Endothelial cell (in vitro differentiated cells): ENCODE measurements at regions not wholly inside any gene's neighbourhood (a gene's known extent, or its start where the extent isn't known, plus 50 kb on each side); places are given as distances from the start of the nearest gene placed in this dataset.
"Not testable (repeated sequence)": the region's sequence is repeated elsewhere in the genome, so short reads cannot be mapped to it uniquely, and the experiment has no call there.

Source experiments
- DNase-seq: peaks from one replicate; pipeline ENCODE4 v3.0.0; 2021; ENCODE audit warnings: low spot score
- H3K27ac Mint-ChIP-seq: one replicate; pipeline ENCODE4 v1.8.0; 2021; ENCODE audit warnings: mixed read lengths, inconsistent platforms; ENCODE audit not compliant: unreplicated experiment
- H3K27me3 Mint-ChIP-seq: one replicate; pipeline ENCODE4 v1.8.0; 2021; ENCODE audit warnings: mild to moderate bottlenecking, moderate library complexity, mixed read lengths, inconsistent platforms; ENCODE audit not compliant: unreplicated experiment
- H3K36me3 Mint-ChIP-seq: one replicate; pipeline ENCODE4 v1.8.0; 2021; ENCODE audit warnings: mild to moderate bottlenecking, low read depth, mixed read lengths, inconsistent platforms; ENCODE audit not compliant: unreplicated experiment
- H3K4me1 Mint-ChIP-seq: one replicate; pipeline ENCODE4 v1.8.0; 2021; ENCODE audit warnings: mild to moderate bottlenecking, mixed read lengths, inconsistent platforms; ENCODE audit not compliant: unreplicated experiment
- H3K4me3 Mint-ChIP-seq: one replicate; pipeline ENCODE4 v1.8.0; 2021; ENCODE audit warnings: mild to moderate bottlenecking, mixed read lengths, inconsistent platforms; ENCODE audit not compliant: unreplicated experiment
- H3K9me3 Mint-ChIP-seq: one replicate; pipeline ENCODE4 v1.8.0; 2021; ENCODE audit warnings: mixed read lengths, inconsistent platforms; ENCODE audit not compliant: unreplicated experiment
- TF ChIP-seq, protein P1 (sequence below): fragments of 200-600 bp; sonication (generic); IDR thresholded peaks from one replicate; pipeline ENCODE4 v1.5.0; 2021; ENCODE audit warnings: antibody characterized with exemption; ENCODE audit not compliant: unreplicated experiment

DNA sequence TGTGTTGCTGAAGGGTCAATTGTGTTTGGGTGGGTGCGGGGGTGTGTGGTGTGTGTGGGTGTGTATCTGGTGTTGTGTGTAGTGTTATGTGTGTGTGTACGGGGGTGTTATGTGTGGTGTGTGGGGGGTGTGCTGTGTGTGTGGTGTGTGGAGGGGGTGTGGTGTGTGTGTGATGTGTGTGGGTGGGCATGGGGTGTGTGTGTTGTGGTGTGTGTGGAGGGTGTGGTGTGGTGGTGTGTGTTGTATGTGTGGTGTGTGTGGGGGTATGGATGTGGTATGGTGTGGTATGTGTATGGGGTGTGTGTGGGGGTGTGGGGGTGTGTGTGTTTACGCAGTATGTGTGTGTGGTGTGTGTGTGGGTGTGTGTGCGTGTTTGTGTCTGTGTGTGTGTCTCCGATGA lies 110.8 kb downstream of the ZNF22 start:
- H3K36me3 Mint-ChIP-seq, result no peaks in the 10 kb centered on the region
- TF ChIP-seq, protein P1, sequence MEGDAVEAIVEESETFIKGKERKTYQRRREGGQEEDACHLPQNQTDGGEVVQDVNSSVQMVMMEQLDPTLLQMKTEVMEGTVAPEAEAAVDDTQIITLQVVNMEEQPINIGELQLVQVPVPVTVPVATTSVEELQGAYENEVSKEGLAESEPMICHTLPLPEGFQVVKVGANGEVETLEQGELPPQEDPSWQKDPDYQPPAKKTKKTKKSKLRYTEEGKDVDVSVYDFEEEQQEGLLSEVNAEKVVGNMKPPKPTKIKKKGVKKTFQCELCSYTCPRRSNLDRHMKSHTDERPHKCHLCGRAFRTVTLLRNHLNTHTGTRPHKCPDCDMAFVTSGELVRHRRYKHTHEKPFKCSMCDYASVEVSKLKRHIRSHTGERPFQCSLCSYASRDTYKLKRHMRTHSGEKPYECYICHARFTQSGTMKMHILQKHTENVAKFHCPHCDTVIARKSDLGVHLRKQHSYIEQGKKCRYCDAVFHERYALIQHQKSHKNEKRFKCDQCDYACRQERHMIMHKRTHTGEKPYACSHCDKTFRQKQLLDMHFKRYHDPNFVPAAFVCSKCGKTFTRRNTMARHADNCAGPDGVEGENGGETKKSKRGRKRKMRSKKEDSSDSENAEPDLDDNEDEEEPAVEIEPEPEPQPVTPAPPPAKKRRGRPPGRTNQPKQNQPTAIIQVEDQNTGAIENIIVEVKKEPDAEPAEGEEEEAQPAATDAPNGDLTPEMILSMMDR, result no peak
- H3K9me3 Mint-ChIP-seq, result no peaks in the 10 kb centered on the region
- no peaks in the 10 kb centered on the region for H3K27me3 Mint-ChIP-seq
- no peak overlapping the region for H3K4me3 Mint-ChIP-seq
- H3K4me1 Mint-ChIP-seq, result no peaks in the 10 kb centered on the region
- H3K27ac Mint-ChIP-seq, result no peak overlapping the region
- no peak for DNase-seq

DNA sequence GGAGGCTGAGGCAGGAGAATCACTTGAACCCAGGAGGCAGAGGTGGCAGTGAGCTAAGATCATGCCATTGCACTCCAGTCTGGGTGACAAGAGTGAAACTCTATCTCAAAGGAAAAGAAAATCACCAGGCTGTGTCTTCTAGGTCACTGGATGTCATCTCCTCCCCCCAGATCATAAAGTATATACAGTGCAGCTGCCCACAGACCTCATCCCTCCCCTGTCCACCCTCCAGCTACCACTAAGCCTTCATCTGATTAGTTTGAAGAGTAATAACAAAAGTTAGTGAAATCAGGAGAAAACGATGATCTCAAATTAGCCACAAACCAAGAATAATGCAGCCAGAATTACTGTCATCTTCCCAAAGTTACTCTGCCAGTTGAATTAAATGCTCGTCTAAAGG lies 117.2 kb downstream of the ZNF22 start:
- not testable (repeated sequence) for H3K27ac Mint-ChIP-seq, DNase-seq, H3K27me3 Mint-ChIP-seq, H3K4me1 Mint-ChIP-seq, H3K36me3 Mint-ChIP-seq, H3K9me3 Mint-ChIP-seq, H3K4me3 Mint-ChIP-seq

GRCh38 chr10:45118929-45119328 lies 118.2 kb downstream of the ZNF22 start:
- H3K9me3 Mint-ChIP-seq, result no peaks in the 10 kb centered on the region
- TF ChIP-seq, protein P1, result no peak
- peaks cover 2% of the 10 kb centered on the region for H3K27me3 Mint-ChIP-seq
- H3K36me3 Mint-ChIP-seq, result no peaks in the 10 kb centered on the region
- peaks cover 6% of the 10 kb centered on the region for H3K4me1 Mint-ChIP-seq
- H3K27ac Mint-ChIP-seq, result no peak overlapping the region
- H3K4me3 Mint-ChIP-seq, result no peak overlapping the region
- DNase-seq, result no peak

DNA sequence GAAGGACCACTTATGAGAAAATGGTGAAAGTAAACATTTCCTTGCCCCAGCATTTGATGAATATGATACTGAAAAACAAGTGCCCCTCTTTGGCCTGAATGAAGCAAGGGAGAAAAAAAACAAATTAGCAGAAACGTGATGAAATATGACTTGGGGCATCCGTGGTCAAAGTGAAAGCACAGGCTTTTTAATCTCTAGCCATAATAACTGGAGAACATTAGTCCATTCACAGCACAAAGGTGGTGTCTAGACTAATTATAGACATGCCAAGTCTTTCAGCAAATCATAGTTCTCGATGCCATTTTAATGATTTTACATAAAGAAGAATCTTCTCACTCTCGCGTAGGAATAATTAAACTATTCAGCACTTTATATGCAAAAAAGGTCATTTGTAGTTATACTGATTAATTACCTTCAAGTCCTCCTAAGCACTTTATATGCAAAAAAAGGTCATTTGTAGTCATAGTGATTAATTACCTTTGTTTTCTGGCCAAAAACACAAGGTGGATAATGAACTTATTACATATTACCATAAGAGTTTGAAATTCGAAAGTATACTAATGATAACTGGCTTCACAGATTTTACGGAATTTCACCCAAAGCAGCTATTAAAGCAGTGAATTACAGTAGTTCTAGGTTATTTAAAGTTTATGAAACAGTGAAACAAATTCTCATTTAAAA lies 121.6 kb downstream of the ZNF22 start:
- not testable (repeated sequence) for DNase-seq, H3K4me1 Mint-ChIP-seq, H3K9me3 Mint-ChIP-seq, H3K36me3 Mint-ChIP-seq, H3K4me3 Mint-ChIP-seq, H3K27ac Mint-ChIP-seq, H3K27me3 Mint-ChIP-seq

DNA sequence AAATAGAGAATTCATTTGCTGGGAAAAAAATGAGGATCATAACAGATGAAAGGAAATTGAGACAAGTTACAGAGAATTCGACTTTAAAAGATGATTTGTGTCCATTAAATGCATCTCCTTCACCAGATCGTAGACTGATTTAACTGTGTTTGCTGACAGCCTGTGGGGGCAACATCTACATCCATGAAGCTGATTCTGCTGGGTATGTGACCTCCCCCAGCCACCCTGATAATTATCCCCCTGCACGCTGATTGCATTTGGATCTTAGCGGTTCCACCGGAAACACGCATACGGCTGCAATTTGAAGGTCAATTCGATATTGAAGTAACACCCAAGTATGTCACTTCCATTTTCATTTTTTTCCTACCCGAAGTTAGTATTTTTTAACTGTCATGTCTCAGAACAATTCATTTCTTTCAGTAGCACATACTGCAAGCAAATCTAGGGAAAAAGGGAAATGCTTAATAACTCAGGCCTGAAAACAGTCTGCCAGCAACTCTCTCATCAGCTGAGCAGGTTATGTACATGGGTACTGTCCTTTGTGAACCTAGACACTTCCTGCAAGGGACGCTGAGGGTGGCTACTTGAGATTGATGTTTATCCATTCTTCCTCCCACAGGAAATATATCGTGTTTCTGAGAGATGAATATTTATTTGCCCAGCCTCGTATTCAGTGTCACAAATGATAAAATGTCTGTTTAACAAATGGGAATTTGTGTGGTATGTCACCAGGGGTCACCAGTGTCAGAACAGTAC lies 134.9 kb downstream of the ZNF22 start:
- H3K4me3 Mint-ChIP-seq, result no peak overlapping the region
- no peak for DNase-seq
- no peak overlapping the region for H3K27ac Mint-ChIP-seq
- H3K4me1 Mint-ChIP-seq, result peaks cover 5% of the 10 kb centered on the region
- TF ChIP-seq, protein P1, result no peak
- H3K36me3 Mint-ChIP-seq, result no peaks in the 10 kb centered on the region
- no peaks in the 10 kb centered on the region for H3K9me3 Mint-ChIP-seq
- no peaks in the 10 kb centered on the region for H3K27me3 Mint-ChIP-seq

GRCh38 chr10:45136256-45136655 lies 135.5 kb downstream of the ZNF22 start:
- Mint-ChIP-seq H3K36me3 (no peaks in the 10 kb centered on the region), H3K27me3 (no peaks in the 10 kb centered on the region), H3K4me3 (no peak overlapping the region), H3K9me3 (no peaks in the 10 kb centered on the region), H3K4me1 (peaks cover 5% of the 10 kb centered on the region), H3K27ac (no peak overlapping the region)
- no peak for DNase-seq
- TF ChIP-seq, protein P1, result no peak
